GM13976 (cell line): ENCODE measurements at regions not wholly inside any gene's neighbourhood (a gene's known extent, or its start where the extent isn't known, plus 50 kb on each side); places are given as distances from the start of the nearest gene placed in this dataset.

Source experiments
- DNase-seq: peaks from one replicate; pipeline ENCODE4 v3.0.0; 2012; ENCODE audit warnings: low spot score
- CTCF ChIP-seq: IDR thresholded peaks from 2 replicates; pipeline ENCODE4 v1.5.1; 2012; ENCODE audit warnings: borderline replicate concordance, mild to moderate bottlenecking; ENCODE audit not compliant: insufficient read depth; ENCODE audit errors: extremely low read depth, missing control alignments, control extremely low read depth
- in situ Hi-C: fragments of 300-500 bp; cut with MboI; formaldehyde crosslinking; loops from one replicate; pipeline ENCODE4 v1.12.0; 2022; ENCODE audit warnings: low sequenced_read_pairs, mixed read lengths, inconsistent platforms; ENCODE audit not compliant: unreplicated experiment

DNA sequence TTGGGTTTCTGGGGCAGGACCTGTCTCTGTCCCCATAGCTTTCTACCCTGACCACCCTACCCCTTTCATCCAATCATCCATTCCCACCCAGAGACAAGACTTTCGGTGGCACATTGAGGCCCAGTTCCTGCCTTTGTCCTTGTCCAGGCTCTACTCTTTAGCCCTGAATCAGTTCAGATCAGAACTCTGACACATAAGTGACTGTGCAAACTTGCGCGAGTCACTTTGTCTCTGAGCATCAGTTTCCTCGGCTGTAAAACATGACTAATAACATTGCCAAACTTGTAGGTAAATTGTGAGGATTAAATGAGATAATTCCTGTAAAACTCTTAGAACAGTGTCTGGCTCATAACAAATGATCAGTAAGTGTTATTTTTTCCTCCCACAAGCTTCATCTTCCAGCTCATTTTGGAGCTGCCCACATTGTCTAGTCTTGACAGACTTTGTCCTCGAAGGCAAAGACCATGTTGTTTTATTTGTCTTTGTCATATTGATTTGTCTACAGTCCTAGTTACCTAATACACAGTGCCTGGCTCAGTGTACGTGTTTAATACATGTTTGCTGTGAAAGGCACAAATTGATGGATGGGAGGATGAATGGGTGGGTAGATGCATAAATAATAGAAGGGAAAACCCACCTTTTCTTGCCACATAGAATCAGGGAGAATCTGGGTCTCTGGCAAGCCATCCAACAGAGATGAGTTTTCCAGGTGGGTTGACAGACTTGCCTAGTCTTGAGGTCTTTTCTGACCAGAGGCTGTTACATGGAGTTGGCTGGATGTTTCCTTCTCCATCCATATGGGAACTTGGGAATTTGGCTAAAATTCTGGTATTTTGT lies 262.9 kb downstream of the OMA1 start:
- no peak for DNase-seq
- in situ Hi-C loops: no loop called here
- no peak for TF ChIP-seq CTCF

DNA sequence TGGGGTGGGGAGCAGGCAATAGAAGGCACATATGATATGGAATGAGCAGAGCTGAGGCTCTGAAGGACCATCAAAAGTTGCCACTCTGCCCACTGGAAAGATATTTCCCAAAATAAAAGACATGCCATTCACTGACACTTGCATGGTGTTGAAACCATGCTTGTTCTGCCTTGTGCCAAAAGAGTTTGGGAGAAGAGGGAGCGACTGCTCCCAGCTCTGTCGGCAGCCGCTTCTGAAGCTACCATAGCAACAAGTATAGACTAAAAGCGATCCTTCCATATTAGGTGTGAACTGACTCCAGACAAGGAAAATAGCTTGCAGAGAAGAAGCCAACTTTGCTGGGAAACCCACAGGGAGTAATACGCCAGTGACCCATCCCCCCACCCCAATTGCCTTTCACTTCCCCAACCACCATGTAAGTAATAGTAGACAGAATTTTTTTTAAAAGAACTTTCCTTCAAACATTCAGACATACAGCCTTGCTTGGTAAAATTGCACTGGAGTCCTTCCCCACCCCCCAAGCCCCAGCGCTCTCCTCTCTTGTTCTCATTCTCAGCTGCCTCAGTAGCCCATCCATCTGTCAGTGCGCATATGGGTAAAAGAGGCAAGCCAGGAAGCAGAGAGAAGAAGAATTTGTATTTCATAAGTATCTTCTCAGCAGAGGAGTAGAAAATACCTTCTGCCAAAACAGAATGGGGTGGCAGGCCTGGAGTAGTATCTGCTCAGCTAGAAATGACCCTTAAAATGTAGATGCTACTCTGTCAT lies 263.7 kb downstream of the OMA1 start:
- TF ChIP-seq CTCF: no peak
- in situ Hi-C loops: no loop called here
- no peak for DNase-seq

- DNase-seq: no peak
- TF ChIP-seq CTCF: no peak
- in situ Hi-C loops: no loop called here
Observed at GRCh38 chr1:58266242-58266641, 280.3 kb downstream of the OMA1 start.

DNA sequence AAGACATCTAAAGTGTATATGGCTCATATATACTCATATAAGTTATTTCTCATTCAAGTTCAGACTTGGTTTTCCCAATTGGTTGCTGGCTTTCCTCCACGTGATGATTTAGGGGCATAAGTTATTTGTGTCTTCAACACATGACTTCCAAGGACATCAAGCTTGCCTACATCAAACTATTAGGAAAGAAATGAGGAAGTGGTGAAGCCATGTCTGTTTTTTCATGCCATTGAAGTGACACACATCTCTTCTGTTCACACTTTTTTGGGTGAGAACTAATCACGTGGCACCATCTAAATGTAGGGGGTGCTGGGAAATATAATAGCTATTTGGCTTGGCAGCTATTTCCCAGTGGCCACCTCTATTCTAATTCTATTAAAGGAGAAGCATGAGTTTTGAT lies 282.1 kb downstream of the OMA1 start:
- in situ Hi-C loops: no loop called here
- DNase-seq: no peak
- TF ChIP-seq CTCF: no peak

DNA sequence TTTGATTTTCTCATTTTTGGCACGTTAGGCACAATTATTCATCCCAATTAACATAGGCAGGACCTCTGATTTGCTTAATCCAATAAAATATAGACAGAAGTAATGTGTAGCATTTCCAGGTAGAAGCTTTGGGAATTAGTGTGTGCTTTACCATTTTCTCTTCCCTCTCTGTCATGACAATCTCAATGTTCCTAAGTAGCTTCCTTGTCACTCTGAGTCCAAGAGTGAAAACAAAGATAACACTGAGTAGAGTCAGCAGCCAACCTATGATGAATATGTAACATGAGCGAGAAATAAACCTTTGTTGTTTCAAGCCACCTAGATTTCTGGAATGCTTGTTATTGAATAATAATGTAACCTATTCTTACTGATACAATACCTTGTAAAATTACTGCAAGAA lies 283.8 kb downstream of the OMA1 start:
- no peak for TF ChIP-seq CTCF
- no peak for DNase-seq
- in situ Hi-C loops: no loop called here

DNA sequence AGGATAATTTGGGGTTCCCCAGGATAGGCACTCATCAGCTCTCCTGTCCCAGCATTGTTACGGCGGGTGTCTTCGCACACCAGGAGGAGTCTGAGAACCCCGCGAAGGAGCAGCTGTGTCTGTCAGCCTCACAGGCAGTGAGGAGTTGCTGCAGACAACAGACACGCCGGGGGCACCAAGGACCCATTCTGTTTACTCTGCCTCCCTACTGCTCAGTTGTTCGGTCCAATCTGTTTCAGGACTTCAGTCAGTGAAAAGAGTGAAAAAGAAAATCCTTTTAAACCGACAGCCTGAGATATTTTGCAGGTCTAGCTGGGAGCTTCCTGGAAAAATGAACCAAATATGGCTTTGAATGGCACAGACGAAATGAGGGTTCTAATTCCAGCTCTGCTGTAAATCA lies 288.4 kb downstream of the OMA1 start:
- no peak for DNase-seq
- in situ Hi-C loops: no loop called here
- TF ChIP-seq CTCF: no peak
